ENCODE measurements at regions not wholly inside any gene's neighbourhood (a gene's known extent, or its start where the extent isn't known, plus 50 kb on each side); places are given as distances from the start of the nearest gene placed in this dataset.

GRCh38 chr10:108303149-108303548 is 1138.6 kb upstream of the SORCS1 start:
- Histone ChIP-seq H3K9me3 (ENCODE audit: low read depth) (no peaks in the 10 kb centered on the region), H3K27ac (no peak overlapping the region), H3K79me2 (no peaks in the 10 kb centered on the region), H3K36me3 (replicated peaks; ENCODE audit: insufficient read depth, low read depth) (no peaks in the 10 kb centered on the region), H3K4me1 (ENCODE audit: insufficient read depth) (no peaks in the 10 kb centered on the region), H3K4me3 (no peak overlapping the region), H3K9me2 (replicated peaks; ENCODE audit: insufficient read depth) (no peaks in the 10 kb centered on the region), H2AFZ (no peak overlapping the region), H4K20me1 (ENCODE audit: insufficient read depth, poor library complexity, severe bottlenecking) (no peaks in the 10 kb centered on the region), H3K27me3 (no peaks in the 10 kb centered on the region), H3K4me2 (no peak overlapping the region)
- WGBS (ENCODE audit: low lambda C conversion rate, missing lambda C conversion rate), result 85% methylated on average over 5 of the region's 5 CpGs
- TF ChIP-seq EZH2 (IDR thresholded peaks at IDR 0.05; ENCODE audit: borderline replicate concordance) (no peak), EZH2phosphoT487 (IDR thresholded peaks at IDR 0.05; ENCODE audit: low read depth, severe bottlenecking, unreplicated experiment) (no peak), CTCF (IDR thresholded peaks at IDR 0.05; ENCODE audit: poor library complexity) (no peak)
- DNase-seq (ENCODE audit: low spot score), result no peak

GRCh38 chr10:108301002-108301401 is 1136.5 kb upstream of the SORCS1 start:
- Histone ChIP-seq H3K36me3 (replicated peaks; ENCODE audit: insufficient read depth, low read depth) (no peaks in the 10 kb centered on the region), H3K4me2 (no peak overlapping the region), H3K4me1 (ENCODE audit: insufficient read depth) (no peaks in the 10 kb centered on the region), H4K20me1 (ENCODE audit: insufficient read depth, poor library complexity, severe bottlenecking) (no peaks in the 10 kb centered on the region), H3K79me2 (no peaks in the 10 kb centered on the region), H3K9me3 (ENCODE audit: low read depth) (no peaks in the 10 kb centered on the region), H2AFZ (no peak overlapping the region), H3K27me3 (no peaks in the 10 kb centered on the region), H3K9me2 (replicated peaks; ENCODE audit: insufficient read depth) (no peaks in the 10 kb centered on the region), H3K27ac (no peak overlapping the region), H3K4me3 (no peak overlapping the region)
- no peak for DNase-seq (ENCODE audit: low spot score)
- 54% methylated on average over 3 of the region's 3 CpGs for WGBS (ENCODE audit: low lambda C conversion rate, missing lambda C conversion rate)
- TF ChIP-seq CTCF (IDR thresholded peaks at IDR 0.05; ENCODE audit: poor library complexity), result no peak
- no peak for TF ChIP-seq EZH2phosphoT487 (IDR thresholded peaks at IDR 0.05; ENCODE audit: low read depth, severe bottlenecking, unreplicated experiment)
- TF ChIP-seq EZH2 (IDR thresholded peaks at IDR 0.05; ENCODE audit: borderline replicate concordance), result no peak

- Histone ChIP-seq H2AFZ (no peak overlapping the region), H3K4me2 (no peak overlapping the region), H3K4me1 (ENCODE audit: insufficient read depth) (no peaks in the 10 kb centered on the region), H3K27me3 (no peaks in the 10 kb centered on the region), H3K79me2 (no peaks in the 10 kb centered on the region), H3K9me3 (ENCODE audit: low read depth) (no peaks in the 10 kb centered on the region), H3K27ac (no peak overlapping the region), H3K36me3 (replicated peaks; ENCODE audit: insufficient read depth, low read depth) (no peaks in the 10 kb centered on the region), H3K4me3 (no peak overlapping the region), H3K9me2 (replicated peaks; ENCODE audit: insufficient read depth) (no peaks in the 10 kb centered on the region), H4K20me1 (ENCODE audit: insufficient read depth, poor library complexity, severe bottlenecking) (no peaks in the 10 kb centered on the region)
- no peak for TF ChIP-seq CTCF (IDR thresholded peaks at IDR 0.05; ENCODE audit: poor library complexity)
- WGBS (ENCODE audit: low lambda C conversion rate, missing lambda C conversion rate), result 84% methylated on average over 4 of the region's 4 CpGs
- DNase-seq (ENCODE audit: low spot score), result no peak
Measured at GRCh38 chr10:108290823-108291222, 1126.3 kb upstream of the SORCS1 start.
